ENCODE measurements at regions not wholly inside any gene's neighbourhood (a gene's known extent, or its start where the extent isn't known, plus 50 kb on each side); places are given as distances from the start of the nearest gene placed in this dataset.

GRCh38 chr1:29447368-29447767, 211.0 kb downstream of the PTPRU start:
- no peaks in the 10 kb centered on the region for H3K9me3 ChIP-seq
- 80 to 95% methylated on average over 3 of the region's 3 CpGs for WGBS, 2 donors
- H3K27ac ChIP-seq = no peak overlapping the region
- no peaks in the 10 kb centered on the region for H3K27me3 ChIP-seq
- H3K4me1 ChIP-seq = peaks cover 0 to 12% (median 5%) of the 10 kb centered on the region in 4 donors
- TF ChIP-seq POLR2AphosphoS5 (IDR thresholded peaks at IDR 0.05) = no peak
- no peak for TF ChIP-seq EP300 (IDR thresholded peaks at IDR 0.05)
- TF ChIP-seq CTCF (IDR thresholded peaks at IDR 0.05) = no peak
- TF ChIP-seq POLR2A (IDR thresholded peaks at IDR 0.05) = no peak
- H3K4me3 ChIP-seq = no peak overlapping the region
- DNase-seq (no peak), ATAC-seq (ENCODE audit: low FRiP score in 2 of 2) (no peak)
- no peaks in the 10 kb centered on the region for H3K36me3 ChIP-seq

DNA sequence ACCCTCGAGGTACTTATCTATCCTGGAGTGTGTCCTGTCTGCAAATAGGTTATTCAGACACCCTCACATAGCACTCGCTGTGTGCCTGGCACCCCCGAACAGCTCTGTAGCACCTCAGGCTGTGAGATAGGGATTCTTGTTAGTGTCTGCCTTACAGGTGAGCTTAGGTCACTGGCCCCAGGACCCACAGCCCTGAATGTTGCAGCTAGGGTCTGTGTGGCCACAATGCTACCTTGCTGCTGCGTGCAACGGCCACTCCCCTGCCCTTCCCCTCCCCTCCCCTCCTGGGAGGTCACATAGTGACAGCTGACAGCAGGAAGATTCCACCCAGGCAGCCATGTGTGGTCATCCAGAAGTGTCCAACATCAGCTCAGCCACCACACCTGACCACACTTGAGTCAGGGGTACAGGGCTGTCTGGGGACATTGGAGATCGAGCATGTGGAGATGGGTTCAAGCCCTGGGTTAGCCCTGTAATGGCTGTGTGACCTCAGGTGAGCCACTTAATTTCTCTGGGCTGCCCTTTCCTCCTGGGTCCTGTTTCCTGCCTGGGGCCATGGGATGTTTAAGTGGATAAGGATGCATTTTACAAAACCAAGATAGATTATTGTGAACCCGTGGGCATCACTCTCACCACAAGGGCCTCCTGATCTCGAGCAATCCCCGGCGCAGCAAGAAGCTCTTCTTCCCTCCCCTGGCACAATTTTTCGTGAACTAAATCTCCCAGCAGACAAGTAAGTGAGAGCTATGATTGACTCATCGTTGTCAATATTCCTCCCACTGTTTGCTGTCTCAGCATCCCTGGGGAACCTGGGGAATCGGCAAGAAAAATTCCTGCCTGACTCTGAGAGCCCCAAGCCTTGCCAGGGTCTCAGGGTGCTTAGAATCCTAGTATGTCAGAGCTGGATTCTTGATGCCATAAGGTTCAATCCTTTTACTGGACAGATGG, 208.7 kb downstream of the PTPRU start:
- WGBS, 2 donors = 69 to 78% methylated on average over 9 to 13 of the region's 13 CpGs
- no peaks in the 10 kb centered on the region for H3K27me3 ChIP-seq
- no peaks in the 10 kb centered on the region for H3K9me3 ChIP-seq
- H3K27ac ChIP-seq = no peak overlapping the region
- no peak for DNase-seq
- H3K36me3 ChIP-seq = no peaks in the 10 kb centered on the region
- TF ChIP-seq CTCF (IDR thresholded peaks at IDR 0.05) (no peak), POLR2AphosphoS5 (IDR thresholded peaks at IDR 0.05) (no peak), POLR2A (IDR thresholded peaks at IDR 0.05) (no peak), EP300 (IDR thresholded peaks at IDR 0.05) (no peak)
- H3K4me3 ChIP-seq = no peak overlapping the region
- H3K4me1 ChIP-seq = peaks cover 0 to 12% (median 5%) of the 10 kb centered on the region in 4 donors
- ATAC-seq (ENCODE audit: low FRiP score in 2 of 2) = no peak

DNA sequence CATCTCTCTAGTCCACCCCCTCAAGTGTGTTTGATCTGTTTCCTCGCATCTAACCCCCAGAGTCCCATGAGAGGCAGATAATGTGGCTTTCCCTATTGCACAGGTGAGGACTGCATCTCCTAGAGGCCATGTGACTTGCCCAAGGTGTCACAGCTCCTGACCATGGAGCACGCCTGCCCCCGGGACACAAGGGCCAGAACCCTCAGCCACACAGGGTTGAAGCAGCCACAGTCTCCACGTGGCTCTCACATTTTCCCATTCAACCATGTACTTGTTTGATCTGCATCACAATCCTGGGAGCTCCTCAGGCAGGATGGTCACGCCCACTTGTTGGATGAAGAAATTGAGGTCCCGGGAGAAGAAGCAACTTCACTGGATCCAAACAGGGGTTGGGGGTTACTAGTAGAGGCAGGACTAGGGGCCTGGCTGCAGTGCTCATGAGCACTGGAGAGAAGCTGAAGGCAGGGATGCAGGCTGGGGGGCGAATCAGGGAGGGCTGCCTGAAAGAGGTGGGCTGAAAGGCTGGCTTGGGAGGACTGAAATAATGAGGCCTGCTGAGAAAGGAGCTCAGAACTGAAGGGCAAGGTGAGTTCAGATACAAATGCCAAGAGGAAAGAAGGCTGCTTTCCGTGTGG, 207.9 kb downstream of the PTPRU start:
- H3K4me1 ChIP-seq = peaks cover 0 to 12% (median 5%) of the 10 kb centered on the region in 4 donors
- H3K27me3 ChIP-seq = no peaks in the 10 kb centered on the region
- DNase-seq = no peak
- peak in 1 of 2 donors; percentile 11 for ATAC-seq (ENCODE audit: low FRiP score in 2 of 2)
- no peak for TF ChIP-seq CTCF (IDR thresholded peaks at IDR 0.05)
- TF ChIP-seq POLR2A (IDR thresholded peaks at IDR 0.05) = no peak
- TF ChIP-seq POLR2AphosphoS5 (IDR thresholded peaks at IDR 0.05) = no peak
- TF ChIP-seq EP300 (IDR thresholded peaks at IDR 0.05) = no peak
- no peaks in the 10 kb centered on the region for H3K36me3 ChIP-seq
- H3K27ac ChIP-seq = no peak overlapping the region
- no peak overlapping the region for H3K4me3 ChIP-seq
- WGBS, 2 donors = 67 to 75% methylated on average over 8 of the region's 8 CpGs
- no peaks in the 10 kb centered on the region for H3K9me3 ChIP-seq

GRCh38 chr1:29441916-29442668, 205.8 kb downstream of the PTPRU start:
- WGBS, 2 donors = 67 to 84% methylated on average over 10 of the region's 10 CpGs
- ATAC-seq (ENCODE audit: low FRiP score in 2 of 2) (no peak), DNase-seq (no peak)
- no peaks in the 10 kb centered on the region for H3K36me3 ChIP-seq
- H3K9me3 ChIP-seq = no peaks in the 10 kb centered on the region
- H3K4me1 ChIP-seq = peaks cover 0 to 12% (median 5%) of the 10 kb centered on the region in 4 donors
- TF ChIP-seq EP300 (IDR thresholded peaks at IDR 0.05) (no peak), POLR2A (IDR thresholded peaks at IDR 0.05) (no peak), CTCF (IDR thresholded peaks at IDR 0.05) (no peak), POLR2AphosphoS5 (IDR thresholded peaks at IDR 0.05) (no peak)
- H3K27me3 ChIP-seq = no peaks in the 10 kb centered on the region
- H3K27ac ChIP-seq = no peak overlapping the region
- no peak overlapping the region for H3K4me3 ChIP-seq

Data from upper lobe of left lung (tissue), 6 donors.